GM12878 (cell line): ENCODE measurements at regions not wholly inside any gene's neighbourhood (a gene's known extent, or its start where the extent isn't known, plus 50 kb on each side); places are given as distances from the start of the nearest gene placed in this dataset.

ENCODE experiments used
- BACH1 ChIP-seq: fragments of 450-650 bp; IDR thresholded peaks from 2 replicates; pipeline ENCODE4 v1.6.1; 2017; ENCODE audit warnings: mild to moderate bottlenecking, borderline replicate concordance
- BHLHE40 ChIP-seq, 2 experiments: fragments of 450-650 bp in 1 of 2; IDR thresholded peaks; 2 replicates each; pipeline ENCODE4 v1.6.1; 2011 to 2017; ENCODE audit warnings: low read depth in 2 of 2, borderline replicate concordance in 1 of 2, improper control_type of control experiment in 1 of 2, low read length in 1 of 2, mild to moderate bottlenecking in 1 of 2
- BMI1 ChIP-seq: fragments of 450-650 bp; IDR thresholded peaks from 2 replicates; pipeline ENCODE4 v1.6.1; 2016; ENCODE audit warnings: mild to moderate bottlenecking, moderate library complexity, borderline replicate concordance
- CHD1 ChIP-seq: IDR thresholded peaks from 2 replicates; pipeline ENCODE4 v1.6.1; 2012; ENCODE audit warnings: low read depth, low read length, improper control_type of control experiment
- EED ChIP-seq: sonication (generic); IDR thresholded peaks from 2 replicates; pipeline ENCODE4 v1.6.1; 2016; ENCODE audit warnings: antibody characterized with exemption, low read depth
- MLLT1 ChIP-seq: fragments of 450-650 bp; IDR thresholded peaks from 2 replicates; pipeline ENCODE4 v1.6.1; 2016; ENCODE audit warnings: mild to moderate bottlenecking
- MXI1 ChIP-seq: fragments of 150-350 bp; IDR thresholded peaks from 2 replicates; pipeline ENCODE4 v1.6.1; 2011; ENCODE audit warnings: low read depth, mild to moderate bottlenecking, inconsistent platforms, low read length, improper control_type of control experiment
- MYC ChIP-seq: IDR thresholded peaks from 2 replicates; pipeline ENCODE4 v1.6.1; 2011; ENCODE audit warnings: mild to moderate bottlenecking, low read length, moderate library complexity, inconsistent platforms; ENCODE audit not compliant: insufficient read depth, insufficient replicate concordance, insufficient read length, severe bottlenecking
- NRF1 ChIP-seq: conservative IDR thresholded peaks from 2 replicates; pipeline ENCODE4 v1.6.1; 2011; ENCODE audit warnings: mild to moderate bottlenecking, low read depth, low read length, improper control_type of control experiment
- RAD51 ChIP-seq: fragments of 450-650 bp; IDR thresholded peaks from 2 replicates; pipeline ENCODE4 v1.6.1; 2016; ENCODE audit warnings: moderate library complexity, mild to moderate bottlenecking, inconsistent platforms
- RELB ChIP-seq: fragments of 450-650 bp; IDR thresholded peaks from 2 replicates; pipeline ENCODE4 v1.6.1; 2017; ENCODE audit warnings: low read depth, mild to moderate bottlenecking, moderate library complexity
- SMC3 ChIP-seq: IDR thresholded peaks from 2 replicates; pipeline ENCODE4 v1.6.1; 2011; ENCODE audit warnings: low read length, improper control_type of control experiment, borderline replicate concordance
- SREBF1 ChIP-seq: IDR thresholded peaks from 2 replicates; pipeline ENCODE4 v1.6.1; 2012; ENCODE audit warnings: mild to moderate bottlenecking, low read length
- TARDBP ChIP-seq: IDR thresholded peaks from 2 replicates; pipeline ENCODE4 v1.6.1; 2016; ENCODE audit warnings: borderline replicate concordance
- USF2 ChIP-seq: IDR thresholded peaks from 2 replicates; pipeline ENCODE4 v1.6.1; 2011; ENCODE audit warnings: low read depth, low read length, improper control_type of control experiment, borderline replicate concordance
- ZNF592 ChIP-seq: fragments of 450-650 bp; IDR thresholded peaks from 2 replicates; pipeline ENCODE4 v1.6.1; 2017; ENCODE audit warnings: mild to moderate bottlenecking, moderate library complexity
- ZNF687 ChIP-seq: fragments of 450-650 bp; IDR thresholded peaks from 2 replicates; pipeline ENCODE4 v1.6.1; 2017; ENCODE audit warnings: mild to moderate bottlenecking, moderate library complexity

- TF ChIP-seq MYC (peak; percentile 51), CHD1 (no peak), RELB (0 out of 2 replicates have a peak, but pooled peaks have one; percentile 14), SMC3 (no peak), MLLT1 (no peak), MXI1 (peak; percentile 60; the same call in 1 of the 2 replicates), USF2 (no peak), NRF1 (no peak), EED (no peak), ZNF687 (peak; percentile 80), TARDBP (no peak), ZNF592 (no peak), BMI1 (no peak), BHLHE40 (IDR thresholded peaks at IDR 0.05; ENCODE audit: borderline replicate concordance in 1 of 2, low read depth in 2 of 2, low read length in 1 of 2) (peak; percentile 93 to 98), BACH1 (no peak), RAD51 (no peak), SREBF1 (no peak)
These were observed 87.4 kb upstream of the ARHGAP32 start (continued) for GRCh38 chr11:129279326-129280026.
